Mucosa of stomach (tissue), 1 donor: ENCODE measurements at regions not wholly inside any gene's neighbourhood (a gene's known extent, or its start where the extent isn't known, plus 50 kb on each side); places are given as distances from the start of the nearest gene placed in this dataset.

Experiments used
- H3K27me3 ChIP-seq: one replicate; pipeline ENCODE4 v1.7.0; 2013; ENCODE audit warnings: mild to moderate bottlenecking, low read length; ENCODE audit not compliant: control insufficient read depth, insufficient read depth
- H3K36me3 ChIP-seq: one replicate; pipeline ENCODE4 v1.7.0; 2013; ENCODE audit warnings: low read length; ENCODE audit not compliant: control insufficient read depth, insufficient read depth
- H3K4me1 ChIP-seq: one replicate; pipeline ENCODE4 v1.7.0; 2013; ENCODE audit warnings: mild to moderate bottlenecking, low read length; ENCODE audit not compliant: control insufficient read depth, insufficient read depth
- H3K4me3 ChIP-seq: one replicate; pipeline ENCODE4 v1.7.0; 2013; ENCODE audit warnings: low read length
- H3K9ac ChIP-seq: one replicate; pipeline ENCODE4 v1.7.0; 2013; ENCODE audit warnings: mild to moderate bottlenecking, low read length, moderate library complexity
- H3K9me3 ChIP-seq: one replicate; pipeline ENCODE4 v1.7.0; 2013; ENCODE audit warnings: mild to moderate bottlenecking, low read length, moderate library complexity; ENCODE audit not compliant: control insufficient read depth
- donor health status: Pancreatic carcinoma.

DNA sequence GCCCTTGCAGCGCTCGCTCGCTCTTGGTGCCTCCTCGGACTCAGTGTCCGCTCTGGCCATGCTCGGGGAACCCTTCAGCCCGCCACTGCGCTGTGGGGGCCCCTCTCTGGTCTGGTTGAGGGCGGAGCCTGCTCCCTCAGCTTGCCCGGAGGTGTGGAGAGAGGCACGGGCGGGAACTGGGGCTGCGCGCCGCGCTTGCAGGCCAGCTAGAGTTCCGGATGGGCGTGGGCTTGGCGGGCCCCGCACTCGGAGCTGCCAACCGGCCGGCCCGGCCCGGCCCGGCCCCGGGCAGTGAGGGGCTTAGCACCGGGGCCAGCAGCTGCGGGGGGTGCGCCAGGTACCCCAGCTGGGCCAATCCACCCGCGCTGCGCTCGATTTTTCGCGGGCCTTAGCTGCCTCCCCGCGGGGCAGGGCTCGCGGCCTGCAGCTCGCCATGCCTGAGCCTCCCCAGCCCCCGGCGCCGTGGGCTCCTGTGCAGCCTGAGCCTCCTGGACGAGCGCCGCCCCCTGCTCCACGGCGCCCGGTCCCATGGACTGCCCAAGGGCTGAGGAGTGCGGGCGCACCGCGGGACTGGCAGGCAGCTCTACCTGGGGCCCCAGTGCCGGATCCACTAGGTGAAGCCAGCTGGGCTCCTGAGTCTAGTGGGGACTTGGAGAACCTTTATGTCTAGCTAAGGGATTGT is 217.0 kb upstream of the PKN2 start:
- H3K36me3 ChIP-seq = no peaks in the 10 kb centered on the region
- no peaks in the 10 kb centered on the region for H3K9me3 ChIP-seq
- H3K27me3 ChIP-seq = peaks cover 4% of the 10 kb centered on the region
- H3K9ac ChIP-seq = no peak overlapping the region
- no peak overlapping the region for H3K4me3 ChIP-seq
- H3K4me1 ChIP-seq = no peaks in the 10 kb centered on the region

DNA sequence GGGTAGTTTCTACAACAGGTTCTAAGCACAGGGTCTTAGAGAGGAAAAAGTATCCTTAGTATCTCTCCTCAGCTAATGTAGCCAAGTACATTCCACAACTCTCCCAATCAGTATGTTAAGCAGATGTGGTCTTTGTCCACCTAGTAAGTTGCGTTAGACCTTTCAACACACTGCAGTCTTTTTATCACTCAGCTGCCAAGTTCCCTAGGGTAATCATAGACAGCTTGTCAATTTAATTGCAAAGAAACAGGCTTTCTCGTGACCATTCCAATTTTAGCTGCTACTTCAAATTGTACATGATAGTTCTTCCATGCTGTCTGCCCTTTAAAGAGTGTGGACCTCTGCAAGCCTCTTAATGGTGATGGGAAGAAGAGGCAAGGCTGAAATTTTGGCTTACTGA is 211.8 kb upstream of the PKN2 start:
- no peaks in the 10 kb centered on the region for H3K36me3 ChIP-seq
- no peaks in the 10 kb centered on the region for H3K27me3 ChIP-seq
- H3K9ac ChIP-seq = no peak overlapping the region
- H3K4me3 ChIP-seq = no peak overlapping the region
- no peaks in the 10 kb centered on the region for H3K9me3 ChIP-seq
- H3K4me1 ChIP-seq = no peaks in the 10 kb centered on the region

DNA sequence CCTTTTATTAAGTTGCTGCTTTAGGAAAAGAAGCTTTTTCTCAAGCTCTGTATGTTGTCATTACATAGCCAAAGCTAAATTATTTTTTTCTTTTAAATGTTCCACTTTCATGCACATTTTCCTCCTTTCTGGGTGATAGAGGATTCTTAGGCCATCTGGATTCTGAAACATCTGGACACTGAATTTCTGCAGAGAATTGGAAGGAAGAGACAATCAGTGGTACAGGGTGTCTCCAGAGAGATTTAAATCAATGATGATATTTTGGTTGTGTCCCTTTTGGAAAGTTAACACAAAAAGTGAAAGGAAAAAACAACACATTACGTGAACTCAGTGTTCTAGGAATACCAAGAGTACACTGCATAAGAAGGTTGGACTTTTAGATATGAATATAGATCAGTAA is 211.4 kb upstream of the PKN2 start:
- Histone ChIP-seq H3K4me1 (no peaks in the 10 kb centered on the region), H3K9me3 (no peaks in the 10 kb centered on the region), H3K36me3 (no peaks in the 10 kb centered on the region), H3K4me3 (no peak overlapping the region), H3K27me3 (no peaks in the 10 kb centered on the region), H3K9ac (no peak overlapping the region)

DNA sequence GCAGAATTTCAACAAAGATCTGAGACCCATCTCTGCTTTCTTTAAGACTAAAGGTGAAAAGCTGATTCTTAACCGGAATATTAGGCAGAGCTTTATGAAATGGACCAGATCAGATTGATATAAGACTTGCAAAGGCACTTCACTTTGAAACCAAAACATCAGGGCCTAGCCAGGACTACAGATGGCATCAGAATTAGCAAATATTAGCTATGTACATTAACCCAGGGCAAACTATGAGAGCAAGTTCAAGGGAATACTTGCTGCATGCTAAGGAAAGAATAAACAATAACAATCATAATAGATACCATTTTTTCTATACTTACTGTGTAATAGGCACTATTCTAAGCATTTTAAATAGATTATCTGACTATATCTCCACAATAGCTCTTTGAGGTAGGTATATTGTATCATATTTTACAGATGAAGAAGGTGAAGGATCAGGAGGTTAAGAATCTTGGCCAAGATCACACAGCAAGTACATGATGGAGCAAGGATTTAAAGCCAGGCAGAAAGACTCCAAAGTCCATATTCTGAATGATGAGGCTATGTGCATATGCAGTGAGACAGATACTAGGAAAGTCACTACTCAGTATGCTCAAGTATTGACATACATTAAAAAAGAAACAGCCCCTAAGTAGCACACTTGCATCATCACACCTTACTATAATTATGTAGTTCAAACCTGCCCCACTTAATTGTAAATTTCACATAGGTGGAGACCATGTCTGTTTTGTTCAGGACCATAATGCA is 209.3 kb upstream of the PKN2 start:
- H3K4me3 ChIP-seq = no peak overlapping the region
- H3K27me3 ChIP-seq = no peaks in the 10 kb centered on the region
- no peaks in the 10 kb centered on the region for H3K4me1 ChIP-seq
- no peaks in the 10 kb centered on the region for H3K36me3 ChIP-seq
- no peaks in the 10 kb centered on the region for H3K9me3 ChIP-seq
- no peak overlapping the region for H3K9ac ChIP-seq

DNA sequence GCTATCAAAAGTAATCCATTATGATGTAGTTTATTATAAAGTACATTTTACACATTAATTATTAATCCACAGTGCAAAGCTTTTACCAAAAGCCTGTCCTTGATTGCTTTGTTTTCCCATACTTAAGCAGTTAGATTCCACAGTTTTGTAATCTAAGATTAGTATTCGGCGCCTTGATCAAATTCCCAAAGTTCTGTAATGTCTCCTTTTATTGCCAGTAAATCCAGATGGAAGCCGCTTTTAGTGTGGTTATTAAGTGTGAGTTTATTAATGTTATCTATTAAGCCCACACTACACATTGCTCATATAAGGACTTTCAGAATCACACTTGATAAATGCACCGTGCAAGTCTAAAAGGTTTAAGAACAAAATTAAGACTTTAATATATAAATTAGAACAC is 199.2 kb upstream of the PKN2 start:
- Histone ChIP-seq H3K36me3 (no peaks in the 10 kb centered on the region), H3K27me3 (no peaks in the 10 kb centered on the region), H3K4me1 (no peaks in the 10 kb centered on the region), H3K9ac (no peak overlapping the region), H3K4me3 (no peak overlapping the region), H3K9me3 (no peaks in the 10 kb centered on the region)

DNA sequence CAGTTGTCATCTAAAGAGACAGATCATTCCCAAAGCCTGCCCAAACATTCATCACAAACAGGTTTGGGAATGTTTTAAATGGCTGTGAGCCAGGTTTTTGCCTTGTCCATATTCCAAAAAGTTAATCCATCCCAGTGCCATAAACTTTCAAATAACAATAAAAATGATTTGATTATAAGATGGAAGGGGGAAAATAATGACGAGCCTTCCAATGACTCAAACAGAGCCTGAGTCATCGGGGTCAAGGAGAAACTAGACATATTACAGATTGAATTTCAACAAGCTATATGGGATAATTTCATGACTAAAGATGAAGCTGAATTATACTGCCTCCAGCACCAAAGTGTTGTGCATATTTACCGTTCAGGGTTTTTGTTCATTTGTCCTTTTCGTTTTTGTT is 195.8 kb upstream of the PKN2 start:
- H3K9me3 ChIP-seq = no peaks in the 10 kb centered on the region
- no peaks in the 10 kb centered on the region for H3K36me3 ChIP-seq
- H3K4me1 ChIP-seq = no peaks in the 10 kb centered on the region
- H3K27me3 ChIP-seq = no peaks in the 10 kb centered on the region
- H3K4me3 ChIP-seq = no peak overlapping the region
- H3K9ac ChIP-seq = no peak overlapping the region

DNA sequence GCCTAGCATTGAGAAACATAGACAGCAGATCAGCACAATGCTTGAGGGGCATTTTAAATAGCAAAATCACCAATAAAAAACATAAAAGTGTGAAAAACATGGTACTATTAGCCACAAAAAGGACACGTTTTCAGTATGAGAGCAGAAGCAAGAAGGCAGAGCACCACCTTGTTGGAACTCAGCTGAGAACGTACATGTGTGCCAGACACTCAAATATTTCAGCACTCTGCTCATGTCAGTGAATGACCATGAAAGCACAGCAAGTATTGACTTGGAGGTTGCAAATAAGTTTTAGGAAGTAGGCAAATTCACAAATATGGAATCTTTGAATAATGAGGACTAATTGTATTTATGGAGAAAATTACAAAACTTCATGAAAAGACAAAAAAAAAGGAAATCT is 193.4 kb upstream of the PKN2 start:
- Histone ChIP-seq H3K4me1 (no peaks in the 10 kb centered on the region), H3K36me3 (no peaks in the 10 kb centered on the region), H3K9me3 (no peaks in the 10 kb centered on the region), H3K27me3 (no peaks in the 10 kb centered on the region), H3K9ac (no peak overlapping the region), H3K4me3 (no peak overlapping the region)

DNA sequence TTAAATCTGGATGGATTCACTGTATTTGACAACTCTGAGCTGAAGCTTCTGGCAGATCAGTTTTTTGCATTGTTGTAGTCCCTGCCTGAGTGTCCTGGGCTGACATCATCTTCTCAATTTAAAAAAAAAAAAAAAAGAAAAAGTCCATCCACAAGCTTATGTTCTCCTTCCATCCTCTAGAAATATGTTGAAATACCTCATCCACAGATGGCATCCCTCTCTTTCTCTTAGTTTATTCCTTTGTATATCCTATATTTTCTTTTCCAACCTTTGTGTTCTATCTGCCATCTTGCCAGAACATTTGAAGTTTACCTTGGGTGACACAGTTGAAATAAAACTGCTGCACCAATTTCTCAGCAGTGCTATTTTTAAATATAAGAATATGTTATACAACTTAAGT is 184.4 kb upstream of the PKN2 start:
- H3K9ac ChIP-seq = no peak overlapping the region

DNA sequence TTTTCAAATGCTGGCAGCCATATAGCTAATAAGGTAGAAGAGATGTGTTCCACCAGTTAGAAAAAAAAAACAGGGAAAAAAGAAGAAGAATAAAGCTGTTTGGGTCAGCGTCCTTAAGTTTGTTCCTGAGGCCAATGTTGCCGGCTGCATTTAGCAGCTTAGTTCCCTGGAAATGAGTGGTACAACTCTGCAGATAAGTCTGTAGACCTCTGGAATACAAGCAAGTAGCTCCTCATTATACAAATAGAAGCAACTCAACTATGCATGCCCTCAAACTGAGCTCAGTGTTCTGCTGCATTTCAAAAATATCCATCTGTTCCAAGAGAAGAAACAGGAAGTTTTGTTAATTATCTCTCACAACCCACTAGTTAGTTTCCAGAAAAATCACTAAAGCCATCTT is 181.2 kb upstream of the PKN2 start:
- H3K4me1 ChIP-seq = no peaks in the 10 kb centered on the region
- H3K9me3 ChIP-seq = no peaks in the 10 kb centered on the region
- H3K4me3 ChIP-seq = no peak overlapping the region
- H3K27me3 ChIP-seq = no peaks in the 10 kb centered on the region
- no peak overlapping the region for H3K9ac ChIP-seq
- H3K36me3 ChIP-seq = no peaks in the 10 kb centered on the region

More for the DNA sequence above, 184.4 kb upstream of the PKN2 start:
- Histone ChIP-seq H3K4me3 (no peak overlapping the region), H3K27me3 (no peaks in the 10 kb centered on the region), H3K9me3 (no peaks in the 10 kb centered on the region), H3K36me3 (no peaks in the 10 kb centered on the region), H3K4me1 (no peaks in the 10 kb centered on the region)

DNA sequence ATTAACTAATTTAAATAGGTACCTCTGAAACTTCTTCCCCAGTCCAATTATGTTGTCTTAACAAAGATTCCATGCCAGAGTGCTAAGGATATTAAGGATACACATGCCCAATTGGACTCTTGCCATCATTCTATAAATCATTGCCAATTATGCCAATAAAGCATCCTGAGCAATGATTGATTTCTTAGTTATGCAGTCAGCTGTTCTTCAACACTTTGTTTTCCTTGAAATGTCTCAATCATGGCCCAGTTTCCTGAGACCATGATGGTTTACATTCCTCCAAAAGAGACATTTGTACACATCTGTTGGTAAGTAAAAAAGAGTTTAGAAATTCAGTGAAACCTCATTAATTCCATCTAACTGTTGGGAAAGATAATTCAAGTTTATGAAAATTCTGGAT is 180.4 kb upstream of the PKN2 start:
- Histone ChIP-seq H3K36me3 (no peaks in the 10 kb centered on the region), H3K27me3 (no peaks in the 10 kb centered on the region), H3K4me3 (no peak overlapping the region), H3K4me1 (no peaks in the 10 kb centered on the region), H3K9ac (no peak overlapping the region), H3K9me3 (no peaks in the 10 kb centered on the region)

DNA sequence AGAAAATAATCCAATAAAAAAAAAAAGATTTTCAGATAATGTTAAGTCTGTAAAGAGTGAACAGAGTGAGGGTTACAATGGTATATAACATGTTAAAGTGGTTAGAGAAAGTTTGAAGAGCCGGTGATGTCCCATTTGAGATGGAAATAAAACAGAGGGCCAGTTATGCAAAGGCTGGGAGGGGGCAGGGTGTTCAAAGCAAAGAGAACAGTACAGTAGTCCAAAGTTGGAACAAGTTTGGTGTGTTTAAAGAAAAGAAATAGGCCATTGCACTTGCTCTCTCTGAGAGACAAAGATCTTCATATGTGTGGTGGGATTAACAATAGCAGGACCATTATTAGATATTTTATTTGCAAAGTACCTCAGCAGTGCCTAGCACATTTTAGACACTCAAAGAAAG is 179.5 kb upstream of the PKN2 start:
- H3K9me3 ChIP-seq = no peaks in the 10 kb centered on the region
- no peaks in the 10 kb centered on the region for H3K36me3 ChIP-seq
- H3K4me1 ChIP-seq = no peaks in the 10 kb centered on the region

DNA sequence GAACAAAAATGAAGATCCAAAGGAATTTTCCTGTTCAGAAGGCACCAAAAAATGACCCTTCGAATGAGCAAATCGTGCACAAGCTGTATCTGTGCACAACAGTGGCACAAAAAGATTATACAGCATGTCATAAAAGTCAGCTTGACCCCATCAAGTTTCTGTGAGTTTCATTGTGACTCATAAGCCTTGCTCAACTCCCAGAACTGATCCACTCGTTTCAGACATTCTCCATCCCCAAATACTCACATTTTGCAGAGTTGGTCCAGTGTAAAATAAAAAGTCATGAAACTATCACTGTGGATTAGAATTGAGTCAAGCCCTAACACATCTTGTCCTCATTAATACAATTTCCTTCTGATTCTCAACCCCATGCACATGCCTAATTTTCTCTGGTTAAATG is 174.7 kb upstream of the PKN2 start:
- H3K27me3 ChIP-seq = no peaks in the 10 kb centered on the region
- no peak overlapping the region for H3K9ac ChIP-seq
- H3K4me3 ChIP-seq = no peak overlapping the region
- H3K4me1 ChIP-seq = no peaks in the 10 kb centered on the region
- H3K36me3 ChIP-seq = no peaks in the 10 kb centered on the region
- no peaks in the 10 kb centered on the region for H3K9me3 ChIP-seq

More for the DNA sequence above, 179.5 kb upstream of the PKN2 start:
- H3K27me3 ChIP-seq = no peaks in the 10 kb centered on the region
- H3K4me3 ChIP-seq = no peak overlapping the region
- no peak overlapping the region for H3K9ac ChIP-seq
